HFFc6 (cell line): ENCODE measurements at regions not wholly inside any gene's neighbourhood (a gene's known extent, or its start where the extent isn't known, plus 50 kb on each side); places are given as distances from the start of the nearest gene placed in this dataset.

ENCODE experiments used
- DNase-seq: peaks from one replicate; pipeline ENCODE4 v3.0.0-alpha.2; 2018
- H3K27ac Mint-ChIP-seq: 2 replicates; pipeline ENCODE4 v1.8.0; 2020; ENCODE audit warnings: mild to moderate bottlenecking, mixed read lengths
- H3K27me3 Mint-ChIP-seq: 2 replicates; pipeline ENCODE4 v1.8.0; 2021; ENCODE audit warnings: mild to moderate bottlenecking, moderate library complexity, mixed read lengths; ENCODE audit not compliant: insufficient read depth
- H3K36me3 Mint-ChIP-seq: 2 replicates; pipeline ENCODE4 v1.8.0; 2021; ENCODE audit warnings: low read depth, mixed read lengths
- H3K4me1 Mint-ChIP-seq: 2 replicates; pipeline ENCODE4 v1.8.0; 2020; ENCODE audit warnings: low read depth, mixed read lengths
- H3K4me3 Mint-ChIP-seq: 2 replicates; pipeline ENCODE4 v1.8.0; 2020; ENCODE audit warnings: mild to moderate bottlenecking, moderate library complexity, mixed read lengths
- H3K9me3 Mint-ChIP-seq: 2 replicates; pipeline ENCODE4 v1.8.0; 2020; ENCODE audit warnings: mild to moderate bottlenecking, mixed read lengths
- TF ChIP-seq, protein P1 (sequence below): fragments of 200-600 bp; sonication (generic); IDR thresholded peaks from 2 replicates; pipeline ENCODE4 v1.5.0; 2021; ENCODE audit warnings: antibody characterized with exemption, mild to moderate bottlenecking

DNA sequence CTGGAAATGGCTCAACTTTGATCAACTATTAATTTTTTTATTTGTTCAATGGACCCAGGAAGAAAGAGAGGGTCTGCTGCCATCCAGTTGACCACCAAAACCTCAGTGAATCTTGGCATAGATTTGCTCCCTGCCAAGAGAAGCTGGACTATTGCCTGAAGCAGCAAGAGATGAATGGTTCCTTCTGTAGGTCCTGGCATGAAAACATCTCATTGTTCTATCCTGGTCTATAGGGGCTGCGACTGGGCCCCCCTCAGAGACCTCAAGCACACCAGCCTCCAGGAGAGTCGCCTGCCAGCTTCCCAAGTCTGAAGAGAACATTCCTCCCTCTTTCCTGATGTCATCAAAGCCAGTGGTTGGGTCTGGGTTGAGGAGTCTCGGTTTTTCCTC is 204.9 kb downstream of the TMX1 start:
- no peak for DNase-seq
- TF ChIP-seq, protein P1, sequence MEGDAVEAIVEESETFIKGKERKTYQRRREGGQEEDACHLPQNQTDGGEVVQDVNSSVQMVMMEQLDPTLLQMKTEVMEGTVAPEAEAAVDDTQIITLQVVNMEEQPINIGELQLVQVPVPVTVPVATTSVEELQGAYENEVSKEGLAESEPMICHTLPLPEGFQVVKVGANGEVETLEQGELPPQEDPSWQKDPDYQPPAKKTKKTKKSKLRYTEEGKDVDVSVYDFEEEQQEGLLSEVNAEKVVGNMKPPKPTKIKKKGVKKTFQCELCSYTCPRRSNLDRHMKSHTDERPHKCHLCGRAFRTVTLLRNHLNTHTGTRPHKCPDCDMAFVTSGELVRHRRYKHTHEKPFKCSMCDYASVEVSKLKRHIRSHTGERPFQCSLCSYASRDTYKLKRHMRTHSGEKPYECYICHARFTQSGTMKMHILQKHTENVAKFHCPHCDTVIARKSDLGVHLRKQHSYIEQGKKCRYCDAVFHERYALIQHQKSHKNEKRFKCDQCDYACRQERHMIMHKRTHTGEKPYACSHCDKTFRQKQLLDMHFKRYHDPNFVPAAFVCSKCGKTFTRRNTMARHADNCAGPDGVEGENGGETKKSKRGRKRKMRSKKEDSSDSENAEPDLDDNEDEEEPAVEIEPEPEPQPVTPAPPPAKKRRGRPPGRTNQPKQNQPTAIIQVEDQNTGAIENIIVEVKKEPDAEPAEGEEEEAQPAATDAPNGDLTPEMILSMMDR, result no peak
- H3K4me1 Mint-ChIP-seq, result peaks cover 92% of the 10 kb centered on the region
- H3K27me3 Mint-ChIP-seq, result no peaks in the 10 kb centered on the region
- no peaks in the 10 kb centered on the region; the same call in 1 of the 2 replicates for H3K36me3 Mint-ChIP-seq
- H3K4me3 Mint-ChIP-seq, result no peak overlapping the region
- H3K9me3 Mint-ChIP-seq, result no peaks in the 10 kb centered on the region
- H3K27ac Mint-ChIP-seq, result peak overlapping the region; percentile 92; the same call in 1 of the 2 replicates

DNA sequence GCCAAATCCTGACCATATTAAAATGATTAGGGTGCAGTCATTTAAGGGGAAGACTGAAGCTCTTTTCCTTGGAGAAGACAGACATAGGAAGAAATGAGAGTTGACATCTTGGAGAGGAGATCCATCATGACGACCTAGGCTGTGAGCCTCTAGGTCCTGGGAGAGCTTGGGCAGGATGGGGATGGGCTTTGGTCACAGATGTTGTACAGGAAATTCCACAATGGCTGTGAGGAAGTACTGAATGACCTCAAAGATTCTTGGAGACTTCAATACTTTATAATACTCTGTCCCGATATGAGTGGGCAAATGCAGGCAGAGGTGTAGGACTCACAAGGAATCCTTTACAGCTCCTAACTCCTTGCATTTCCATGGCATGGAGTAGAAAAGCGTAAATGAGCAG is 204.9 kb upstream of the FRMD6 start:
- Mint-ChIP-seq H3K27me3 (no peaks in the 10 kb centered on the region), H3K36me3 (no peaks in the 10 kb centered on the region)
- no peak for DNase-seq

DNA sequence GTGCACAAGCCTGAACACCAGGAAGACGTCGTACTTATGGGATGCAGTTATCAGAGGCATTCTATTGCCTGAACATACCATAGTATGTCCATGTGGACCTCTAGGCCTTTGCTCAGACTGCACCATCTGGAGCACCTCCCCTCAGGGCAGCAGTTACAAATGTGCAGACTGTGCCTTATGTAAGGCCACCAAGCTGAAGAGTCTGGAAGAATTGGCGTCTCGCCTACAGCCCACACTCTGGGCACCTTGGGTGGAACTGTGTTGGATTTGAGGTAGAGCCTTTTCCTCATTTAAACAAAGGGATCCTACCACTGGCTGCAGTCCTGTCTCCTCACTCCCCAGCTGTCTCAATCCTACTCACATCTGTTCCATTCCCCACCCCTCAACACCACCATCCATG is 204.3 kb upstream of the FRMD6 start:
- Mint-ChIP-seq H3K36me3 (no peaks in the 10 kb centered on the region), H3K4me1 (peaks cover 70% of the 10 kb centered on the region), H3K4me3 (no peak overlapping the region), H3K9me3 (no peaks in the 10 kb centered on the region), H3K27me3 (no peaks in the 10 kb centered on the region), H3K27ac (no peak overlapping the region)
- TF ChIP-seq, protein P1, result no peak
- no peak for DNase-seq

More for the DNA sequence above, 204.9 kb upstream of the FRMD6 start:
- H3K4me1 Mint-ChIP-seq, result peaks cover 77% of the 10 kb centered on the region
- no peaks in the 10 kb centered on the region for H3K9me3 Mint-ChIP-seq
- H3K27ac Mint-ChIP-seq, result no peak overlapping the region
- no peak overlapping the region for H3K4me3 Mint-ChIP-seq
- TF ChIP-seq, protein P1, result no peak

DNA sequence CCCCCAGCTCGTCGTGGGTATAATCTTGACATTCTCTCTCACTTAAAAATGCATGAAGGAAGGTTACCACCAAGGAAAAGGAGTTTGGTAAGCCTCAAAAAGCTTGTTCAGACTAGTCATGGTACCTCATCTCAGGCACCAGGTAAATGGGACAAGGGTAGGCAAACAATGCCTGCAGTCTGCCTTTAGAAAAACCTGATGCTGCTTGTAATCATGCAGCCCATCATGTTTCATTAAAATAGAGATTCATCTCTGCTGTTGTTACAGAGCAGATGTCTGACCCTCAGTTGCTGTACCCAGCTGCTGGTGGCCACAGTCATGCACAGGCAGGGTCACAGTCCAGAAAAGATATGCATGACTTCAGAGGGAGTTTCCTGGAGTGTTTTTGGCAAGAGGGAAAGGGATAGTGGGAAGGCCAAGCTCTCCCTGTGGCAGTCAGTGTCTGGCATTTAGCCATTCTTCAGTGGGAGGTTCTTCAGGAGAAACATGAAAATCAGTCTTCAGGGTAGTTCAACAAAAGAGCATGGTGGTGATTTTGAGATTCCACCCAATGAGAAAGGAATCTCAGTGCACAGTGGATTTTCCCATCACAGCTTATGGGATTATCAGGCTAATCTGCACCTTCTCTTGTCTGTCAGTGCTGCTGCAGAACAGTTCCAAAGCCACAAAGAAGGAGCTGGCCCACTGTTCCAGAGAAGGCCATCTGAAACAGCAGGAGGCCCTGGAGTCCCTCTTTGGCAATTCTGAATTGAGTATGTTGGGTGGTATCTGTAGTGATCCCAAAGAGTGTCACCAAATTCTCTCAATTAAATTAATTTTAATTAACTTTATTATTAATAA is 202.7 kb upstream of the FRMD6 start:
- Mint-ChIP-seq H3K9me3 (no peaks in the 10 kb centered on the region), H3K4me3 (no peak overlapping the region), H3K4me1 (peaks cover 54% of the 10 kb centered on the region), H3K27ac (peak overlapping the region; percentile 56), H3K36me3 (no peaks in the 10 kb centered on the region), H3K27me3 (no peaks in the 10 kb centered on the region)
- TF ChIP-seq, protein P1, result no peak
- DNase-seq, result peak; percentile 78

DNA sequence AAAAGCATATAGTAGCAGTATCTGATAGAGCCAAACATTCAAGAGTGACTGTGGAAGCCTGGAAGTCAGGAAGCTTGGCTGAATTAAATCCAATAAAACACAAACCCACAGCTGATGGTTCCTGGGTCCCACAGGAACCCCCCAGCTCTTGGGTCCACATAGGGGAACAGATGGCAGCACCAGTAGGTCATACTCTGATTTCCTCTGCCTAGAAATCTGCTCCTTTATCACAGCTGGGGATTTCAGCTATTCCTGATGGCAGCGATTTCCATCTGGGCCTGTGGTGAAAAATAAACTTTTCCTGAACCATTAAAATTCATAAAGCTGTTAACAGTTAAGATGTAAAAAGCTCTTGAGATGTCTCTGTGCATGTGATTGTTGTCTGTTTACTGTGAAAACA is 202.0 kb upstream of the FRMD6 start:
- Mint-ChIP-seq H3K4me3 (no peak overlapping the region), H3K27ac (no peak overlapping the region), H3K27me3 (no peaks in the 10 kb centered on the region), H3K36me3 (no peaks in the 10 kb centered on the region), H3K4me1 (peaks cover 54% of the 10 kb centered on the region), H3K9me3 (no peaks in the 10 kb centered on the region)
- DNase-seq, result no peak
- TF ChIP-seq, protein P1, result no peak
